SW 1271 (cell line): ENCODE measurements at regions not wholly inside any gene's neighbourhood (a gene's known extent, or its start where the extent isn't known, plus 50 kb on each side); places are given as distances from the start of the nearest gene placed in this dataset.

Experiments used
- DNase-seq, 2 experiments: peaks; one replicate each; lab custom pipeline; 2025; lab: John Stamatoyannopoulos, UW

DNA sequence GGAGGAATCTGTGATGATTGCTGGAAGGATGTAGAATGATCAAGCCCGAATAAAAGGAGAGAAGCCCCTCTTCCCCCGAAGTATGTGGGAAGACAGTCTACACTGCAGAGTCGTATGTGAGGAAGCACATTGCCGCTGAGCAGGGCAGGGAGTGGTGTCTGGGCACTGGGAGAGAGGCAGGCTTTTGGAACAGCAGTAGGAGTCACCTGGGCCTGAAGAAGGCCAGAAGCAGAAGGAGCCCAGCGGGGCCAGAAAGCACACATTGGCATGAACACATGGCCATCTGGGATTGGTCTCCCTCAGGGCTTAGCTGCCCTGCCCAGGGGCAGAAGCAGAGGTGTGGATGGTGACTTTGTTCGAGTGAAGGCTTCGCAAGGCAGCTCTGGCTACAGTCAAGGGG lies 162.8 kb downstream of the ERCC6L2 start:
- no peak for DNase-seq

DNA sequence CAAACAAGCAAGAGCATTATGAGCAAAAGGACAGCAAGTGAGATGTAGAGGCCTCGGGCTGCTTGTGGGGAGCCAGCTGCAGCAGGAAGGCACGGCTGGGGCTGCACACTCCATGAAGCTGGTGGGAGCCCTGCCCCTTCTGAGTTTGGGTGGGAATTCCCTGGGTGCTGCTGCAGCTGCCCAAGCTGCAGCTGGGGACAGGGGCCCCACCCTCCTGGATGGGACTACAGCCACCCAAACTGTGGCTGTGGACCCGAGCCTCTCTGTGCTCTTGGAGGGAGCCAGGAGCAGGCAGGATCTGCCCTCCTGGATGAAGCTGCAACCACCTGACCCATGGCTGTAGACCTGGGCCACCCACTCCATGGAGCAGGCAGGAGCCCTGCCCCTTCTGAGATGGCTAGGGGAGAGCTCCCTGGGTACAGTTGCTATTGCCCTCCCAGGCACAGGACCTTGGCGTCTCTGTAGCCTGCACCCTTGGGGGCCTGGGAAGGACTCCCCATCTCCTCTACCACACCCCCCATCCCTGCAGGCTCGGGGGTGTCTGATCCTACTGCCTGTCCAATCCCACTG lies 159.1 kb downstream of the ERCC6L2 start:
- no peak for DNase-seq

DNA sequence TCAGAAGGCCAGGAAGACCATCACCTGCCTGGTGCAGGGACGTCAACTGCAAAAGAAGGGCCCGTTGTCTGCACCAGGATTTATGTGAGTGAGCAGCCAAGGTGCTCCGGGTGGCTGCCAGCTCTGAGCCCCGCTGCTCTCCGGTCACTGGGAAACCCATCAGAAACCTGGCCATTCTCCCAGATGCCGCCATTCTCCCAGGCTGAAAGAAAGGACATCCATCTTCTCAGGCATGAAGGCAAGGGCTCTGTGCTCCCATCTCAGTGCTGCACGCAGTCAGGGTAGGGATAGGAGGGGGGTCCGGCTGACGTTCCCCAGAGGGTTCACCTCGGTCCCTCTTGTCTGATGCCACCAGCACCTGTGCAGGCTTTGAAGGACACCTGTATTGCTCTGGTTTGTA lies 158.4 kb downstream of the ERCC6L2 start:
- DNase-seq = no peak

DNA sequence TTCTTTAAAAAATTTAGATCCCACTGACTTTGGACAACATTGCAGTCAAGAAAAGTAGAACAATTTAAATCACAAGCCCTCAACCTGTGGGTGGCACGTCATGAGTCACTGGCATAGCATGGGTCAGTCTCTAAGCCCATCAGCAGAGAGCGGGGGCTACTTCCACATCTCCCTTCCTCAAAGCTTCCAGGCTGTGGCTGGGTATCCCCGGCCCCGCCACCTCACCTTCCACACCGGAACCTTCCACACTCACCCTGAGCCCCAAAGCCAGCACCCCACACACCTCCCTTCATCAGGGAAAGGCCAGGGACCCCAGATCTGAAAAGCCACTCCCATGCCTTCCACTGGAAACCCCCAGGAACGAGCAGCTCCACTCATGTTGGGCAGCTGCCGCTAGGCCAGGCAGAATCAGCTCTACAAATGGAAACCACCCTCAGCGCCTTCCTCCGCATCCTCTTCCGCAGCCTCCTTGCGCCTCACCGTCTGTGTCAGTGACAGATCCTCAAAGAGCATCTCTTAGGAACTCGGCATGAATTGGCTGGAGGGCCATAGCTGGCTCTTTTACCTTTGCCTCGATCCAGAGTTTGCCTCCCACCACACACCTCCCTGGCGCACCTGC lies 156.5 kb downstream of the ERCC6L2 start:
- no peak for DNase-seq

DNA sequence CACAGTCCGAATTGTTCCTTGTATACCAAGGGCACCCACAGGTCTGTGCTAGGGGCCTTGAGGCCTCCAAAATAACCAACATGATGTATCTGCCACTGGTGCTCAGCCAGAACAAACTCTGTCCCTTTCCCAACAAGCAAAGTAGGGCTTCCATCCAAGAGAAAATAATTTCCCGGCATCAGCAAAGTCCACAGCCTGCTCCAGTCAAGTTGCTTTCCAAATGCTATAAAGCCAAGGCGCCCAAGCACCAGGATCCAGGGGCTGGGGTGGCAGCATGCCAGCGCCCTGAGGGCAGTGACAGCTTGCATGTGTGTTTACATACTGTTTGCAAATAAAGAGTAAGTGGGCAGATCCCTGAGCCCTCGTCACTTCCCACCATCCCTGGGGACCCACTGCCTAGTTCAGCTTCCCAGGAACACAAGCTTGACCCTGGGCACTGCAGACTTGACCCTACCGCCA lies 155.9 kb downstream of the ERCC6L2 start:
- no peak for DNase-seq

DNA sequence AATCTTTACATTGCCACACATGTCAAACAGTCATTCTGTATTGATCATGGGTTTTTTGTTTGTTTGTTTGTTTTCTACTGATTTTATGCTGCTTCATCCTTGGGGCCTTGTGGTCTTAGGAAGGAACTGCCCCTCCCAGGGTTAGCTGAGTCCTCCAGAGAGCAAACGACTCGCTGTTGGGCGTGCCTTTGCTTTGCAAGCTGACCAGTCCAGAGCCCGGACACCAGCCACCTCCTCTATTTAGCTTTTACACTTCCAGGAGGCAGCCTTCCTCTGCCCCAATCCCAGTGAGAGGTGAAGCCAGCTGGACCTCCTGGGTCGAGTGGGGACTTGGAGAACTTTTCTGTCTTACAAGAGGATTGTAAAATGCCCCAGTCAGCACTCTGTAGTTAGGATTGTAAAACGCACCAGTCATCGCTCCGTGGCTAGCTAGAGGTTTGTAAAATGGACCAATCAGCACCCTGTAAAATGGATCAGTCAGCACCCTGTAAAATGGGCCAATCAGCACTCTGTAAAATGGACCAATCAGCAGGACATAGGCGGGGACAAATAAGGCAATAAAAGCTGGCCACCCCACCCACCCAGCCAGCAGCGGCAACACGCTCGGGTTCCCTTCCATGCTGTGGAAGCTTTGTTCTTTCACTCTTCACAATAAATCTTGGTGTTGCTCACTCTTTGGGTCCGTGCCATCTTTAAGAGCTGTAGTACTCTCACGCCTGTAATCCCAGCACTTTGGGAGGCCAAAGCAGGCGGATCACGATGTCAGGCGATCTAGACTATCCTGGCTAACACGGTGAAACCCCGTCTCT lies 154.4 kb downstream of the ERCC6L2 start:
- DNase-seq = no peak

DNA sequence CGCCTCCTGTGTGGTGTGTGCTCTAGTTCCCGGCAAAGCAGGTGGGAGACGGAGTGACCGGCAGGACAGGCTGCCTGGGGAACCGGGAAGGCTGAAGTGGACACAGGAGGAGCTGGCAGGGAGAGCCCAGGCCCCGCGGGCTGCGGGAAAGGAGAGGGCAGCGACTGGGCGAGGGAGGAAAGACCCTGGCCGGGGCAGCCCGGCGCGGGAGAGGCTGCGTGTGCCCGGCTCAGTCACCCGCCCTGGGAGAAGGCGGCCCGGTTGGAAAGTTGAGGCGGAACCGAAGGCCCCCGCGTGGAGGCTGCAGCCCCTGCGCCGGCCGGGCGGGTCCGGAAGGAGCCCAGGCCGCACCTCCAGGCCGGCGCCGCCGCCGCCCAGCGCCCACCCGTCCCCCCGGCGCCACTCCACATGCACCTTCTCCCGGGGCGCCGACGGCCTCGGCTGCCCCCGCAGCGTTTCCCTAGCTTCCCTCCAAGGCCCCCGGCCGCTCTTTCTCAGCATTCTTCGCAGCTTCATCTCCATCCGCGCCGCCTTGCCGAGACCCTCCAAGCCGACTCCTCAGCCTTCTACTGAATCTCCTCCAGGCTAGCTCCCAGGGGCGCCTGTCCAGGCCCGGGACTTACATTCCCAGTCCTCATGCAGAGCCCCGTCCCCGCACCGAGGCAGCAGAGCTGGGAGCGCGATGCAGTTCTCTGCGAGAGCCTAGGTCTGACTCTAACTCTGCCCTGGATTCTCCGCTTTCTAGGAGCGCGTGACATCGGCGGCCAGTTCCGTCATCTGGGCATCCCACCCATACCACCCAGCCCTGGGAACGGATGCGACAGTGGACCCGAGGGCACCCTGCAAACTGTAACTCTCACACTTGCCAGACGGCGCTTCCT lies 152.0 kb downstream of the ERCC6L2 start:
- no peak for DNase-seq

DNA sequence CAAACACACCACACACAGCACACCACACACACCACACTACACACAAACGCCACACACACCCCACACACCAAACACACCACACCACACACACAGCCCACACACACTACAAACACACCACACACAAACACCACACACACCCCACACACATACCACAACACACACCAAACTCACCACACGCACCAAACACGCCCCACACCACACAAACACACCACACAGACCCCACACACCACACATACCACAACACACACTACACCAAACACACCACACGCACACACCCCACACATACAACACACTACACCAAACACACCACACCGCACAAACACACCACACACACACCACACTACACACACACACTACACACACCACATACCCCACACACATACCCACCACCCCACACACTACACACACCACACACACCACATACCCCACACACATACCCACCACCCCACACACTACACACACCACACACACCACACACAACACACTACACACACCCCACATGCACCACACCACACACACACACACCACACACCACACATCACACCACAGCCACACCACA lies 151.2 kb downstream of the ERCC6L2 start:
- no peak for DNase-seq

DNA sequence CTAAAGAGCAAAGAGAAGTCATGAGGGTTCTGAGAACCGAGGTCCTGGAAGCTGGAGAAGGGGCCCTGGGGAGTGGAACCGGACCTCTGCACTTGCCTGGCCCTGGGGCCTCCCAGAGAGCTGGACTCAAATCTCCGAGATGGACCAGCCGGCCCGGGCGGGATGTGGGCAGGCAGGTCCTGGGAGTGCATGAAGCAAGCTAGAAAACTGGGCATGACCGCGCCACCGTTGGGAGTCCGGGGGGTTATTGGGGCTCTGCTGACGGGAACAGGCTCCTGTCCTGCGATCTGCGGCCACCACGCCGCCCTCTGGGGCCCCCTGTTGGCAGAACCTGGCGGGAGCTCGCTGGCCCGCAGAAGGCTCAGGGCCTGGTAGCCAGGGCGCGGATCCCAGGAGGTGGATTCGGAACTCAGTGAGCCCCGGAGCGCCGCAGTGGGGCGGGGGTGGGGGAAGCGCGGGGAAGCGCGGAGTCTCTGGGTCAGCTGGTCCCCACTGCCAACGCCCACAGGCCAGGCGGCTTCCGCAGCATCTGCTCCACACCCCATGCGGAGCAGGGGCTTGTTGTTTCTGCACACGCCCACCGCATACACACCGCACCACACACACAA lies 150.6 kb downstream of the ERCC6L2 start:
- no peak for DNase-seq

DNA sequence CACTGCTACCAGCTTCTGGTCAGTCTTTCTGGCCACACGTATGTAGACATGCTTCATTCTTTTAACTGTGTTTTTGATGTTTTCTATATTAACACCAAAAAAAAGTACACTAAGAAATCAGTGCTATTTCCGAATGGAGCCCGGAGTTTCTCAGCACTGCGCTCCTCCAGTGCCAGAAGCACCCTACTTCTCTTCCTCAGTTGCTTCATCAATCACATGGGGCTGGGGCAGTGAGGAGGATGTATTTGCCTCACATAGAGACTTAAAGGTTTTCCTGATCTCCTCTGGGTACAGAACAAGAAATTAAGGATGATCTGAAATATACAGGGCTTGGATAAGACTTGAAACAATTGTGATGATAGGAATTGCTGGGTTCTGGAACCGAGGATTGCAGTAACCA lies 148.0 kb downstream of the ERCC6L2 start:
- DNase-seq = no peak

DNA sequence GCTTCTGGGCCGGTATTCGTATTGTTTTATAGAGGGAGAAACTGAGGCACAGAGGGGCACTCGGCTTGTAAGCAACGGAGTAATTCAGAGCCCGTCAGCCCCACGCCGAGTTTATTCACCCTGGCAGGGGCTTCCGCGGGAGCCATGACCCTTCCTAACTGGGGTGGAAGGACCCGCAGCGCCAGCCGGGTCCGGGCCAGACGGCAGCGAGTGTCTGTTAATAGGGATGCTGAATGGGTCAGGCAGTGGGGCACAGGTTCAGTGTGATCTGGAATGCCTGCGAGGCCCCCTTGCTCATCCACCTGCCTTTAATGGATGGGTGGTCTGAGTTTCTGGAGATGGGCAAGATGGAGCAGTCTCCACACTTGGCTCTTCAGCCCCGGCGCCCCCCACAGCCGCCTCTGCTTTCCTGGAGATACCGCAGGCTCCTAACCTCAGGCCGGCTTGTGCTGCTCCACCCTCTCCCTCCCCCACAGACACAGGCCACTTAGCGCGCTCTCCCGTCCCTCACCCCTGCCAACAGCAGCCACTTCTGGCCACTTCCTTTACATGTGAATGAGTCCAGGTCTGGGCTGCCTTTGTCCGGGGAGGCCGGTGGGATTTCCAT lies 147.1 kb downstream of the ERCC6L2 start:
- DNase-seq = no peak

DNA sequence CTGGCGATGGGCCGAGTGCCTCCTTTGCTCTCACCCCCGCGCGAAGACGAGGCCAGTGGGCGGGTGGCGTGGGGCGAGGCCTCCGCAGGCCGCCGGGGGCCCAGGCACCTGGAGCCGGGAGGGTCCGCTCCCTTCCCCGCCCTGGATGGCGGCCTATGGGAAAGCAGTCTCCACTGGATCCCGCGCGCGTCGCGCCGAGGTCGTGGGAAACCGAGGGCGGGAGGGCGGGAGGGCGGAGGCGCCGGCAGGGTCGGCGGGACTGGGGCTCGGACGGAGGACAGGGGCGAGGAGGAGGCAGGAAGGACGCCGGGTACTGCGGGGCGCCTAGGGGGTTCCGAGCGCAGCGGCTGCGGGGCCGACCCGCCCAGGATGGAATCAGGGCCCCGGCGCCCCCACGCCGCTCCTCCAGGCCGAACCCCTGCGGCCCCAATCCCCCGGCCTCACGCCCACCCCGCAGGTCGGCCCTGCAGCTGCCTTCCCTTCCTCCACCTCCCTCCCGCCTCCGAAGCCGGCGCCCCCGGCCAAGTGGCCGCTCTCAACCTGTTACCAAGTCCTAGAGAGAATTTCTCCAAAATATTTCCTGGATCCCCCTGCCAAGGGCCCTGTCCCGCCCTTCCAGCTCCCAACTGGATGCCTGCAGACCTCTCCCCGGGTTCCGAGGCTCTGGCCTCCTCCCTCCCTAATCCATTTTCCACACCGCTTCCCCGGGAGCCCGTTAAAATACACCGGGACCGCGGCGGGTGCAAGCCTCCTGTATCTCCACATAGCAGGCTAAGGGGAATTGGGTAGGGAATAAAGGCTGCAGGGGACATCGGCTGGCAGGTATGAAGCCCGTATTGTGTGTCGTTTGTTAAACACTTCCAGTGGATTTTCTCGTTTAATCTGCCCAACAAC lies 146.3 kb downstream of the ERCC6L2 start:
- no peak for DNase-seq

DNA sequence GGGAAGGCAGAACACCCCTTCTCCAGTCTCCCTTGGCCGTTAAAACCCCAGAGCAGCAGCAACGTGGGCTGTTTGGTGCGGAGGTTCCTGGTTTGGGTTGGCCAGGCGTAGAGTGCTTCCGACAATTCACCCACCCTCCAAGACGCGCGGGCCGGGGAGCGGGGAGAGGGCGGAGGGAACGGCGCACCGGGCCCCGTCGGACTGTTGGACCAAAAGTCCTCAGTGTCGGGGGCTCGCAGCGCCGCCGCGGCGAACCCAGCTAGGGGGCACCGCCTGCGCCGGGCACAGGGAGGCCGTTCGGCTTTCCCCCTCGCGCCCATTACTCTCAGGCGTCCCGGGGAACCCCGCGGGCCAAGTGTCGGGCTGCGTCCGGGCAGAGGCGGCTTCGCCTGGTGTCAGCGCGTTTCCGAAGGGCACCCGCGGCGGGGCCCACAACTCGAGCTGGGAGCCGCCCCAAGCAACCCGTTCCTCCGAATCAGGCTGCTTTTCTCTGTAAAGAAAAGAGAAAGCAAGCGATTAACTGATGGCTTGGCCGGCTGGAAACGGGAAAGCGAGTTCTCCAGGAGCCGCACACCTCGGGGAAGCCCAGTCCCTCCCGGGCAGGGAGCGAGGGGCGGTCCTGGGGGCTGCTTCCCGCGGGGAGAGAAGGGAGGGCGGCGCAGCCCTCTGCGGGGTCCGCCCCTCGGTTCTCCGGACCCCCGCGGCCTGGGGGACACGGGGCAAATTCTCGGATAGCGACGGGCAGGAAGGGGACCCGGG lies 145.5 kb downstream of the ERCC6L2 start:
- DNase-seq = no peak

DNA sequence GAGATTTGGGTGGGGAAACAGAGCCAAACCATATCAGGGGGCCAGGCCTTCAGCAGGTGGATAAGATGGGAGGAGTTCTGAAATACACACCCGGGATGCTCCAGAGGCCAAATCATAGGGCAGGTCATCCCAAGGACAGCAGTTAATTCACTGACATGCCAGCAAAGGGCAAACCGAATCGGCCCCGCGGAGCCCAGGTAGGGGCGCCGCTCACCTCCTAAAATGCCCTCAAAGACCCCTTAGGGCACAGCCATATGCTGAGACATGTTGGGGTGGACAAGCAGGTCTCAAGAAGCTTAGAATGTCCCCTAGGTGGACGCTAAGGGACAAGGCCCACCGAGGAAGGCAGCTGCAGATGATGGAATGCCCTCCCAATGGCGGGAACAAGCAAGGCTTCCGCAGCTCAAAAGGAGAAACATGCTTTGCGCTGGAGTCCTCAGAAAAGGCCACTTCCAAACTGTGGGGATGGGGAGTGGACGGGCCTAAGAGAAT lies 144.9 kb downstream of the ERCC6L2 start:
- DNase-seq = no peak
